ENCODE measurements at regions not wholly inside any gene's neighbourhood (a gene's known extent, or its start where the extent isn't known, plus 50 kb on each side); places are given as distances from the start of the nearest gene placed in this dataset.
"Not testable (repeated sequence)": the region's sequence is repeated elsewhere in the genome, so short reads cannot be mapped to it uniquely, and the experiment has no call there.

- H3K4me1 ChIP-seq (ENCODE audit: control insufficient read depth in 1 of 2, insufficient read depth in 2 of 2, low read length in 2 of 2): peaks cover 10 to 39% of the 10 kb centered on the region in 2 donors
- no peaks in the 10 kb centered on the region for H3K27me3 ChIP-seq (ENCODE audit: low read depth, low read length)
- H3K36me3 ChIP-seq (ENCODE audit: control insufficient read depth in 1 of 2, insufficient read depth in 2 of 2, low read length in 2 of 2): no peaks in the 10 kb centered on the region
- H3K9me3 ChIP-seq (ENCODE audit: control insufficient read depth in 1 of 2, low read length in 2 of 2): no peaks in the 10 kb centered on the region
- no peak overlapping the region for H3K4me3 ChIP-seq (ENCODE audit: low read depth in 1 of 2, low read length in 2 of 2)
- peak overlapping the region; percentile 75 for H3K27ac ChIP-seq (ENCODE audit: low read length)
Observed at GRCh38 chr6:44041461-44042260, 85.6 kb downstream of the MRPL14 start.

GRCh38 chr6:44040786-44041185, 86.5 kb downstream of the MRPL14 start:
- Histone ChIP-seq H3K4me3 (ENCODE audit: low read depth in 1 of 2, low read length in 2 of 2) (no peak overlapping the region), H3K27ac (ENCODE audit: low read length) (no peak overlapping the region), H3K4me1 (ENCODE audit: control insufficient read depth in 1 of 2, insufficient read depth in 2 of 2, low read length in 2 of 2) (peaks cover 10 to 31% of the 10 kb centered on the region in 2 donors), H3K27me3 (ENCODE audit: low read depth, low read length) (no peaks in the 10 kb centered on the region), H3K36me3 (ENCODE audit: control insufficient read depth in 1 of 2, insufficient read depth in 2 of 2, low read length in 2 of 2) (no peaks in the 10 kb centered on the region), H3K9me3 (ENCODE audit: control insufficient read depth in 1 of 2, low read length in 2 of 2) (no peaks in the 10 kb centered on the region)

- H3K36me3 ChIP-seq (ENCODE audit: control insufficient read depth in 1 of 2, insufficient read depth in 2 of 2, low read length in 2 of 2): no peaks in the 10 kb centered on the region
- no peaks in the 10 kb centered on the region for H3K27me3 ChIP-seq (ENCODE audit: low read depth, low read length)
- no peaks in the 10 kb centered on the region for H3K9me3 ChIP-seq (ENCODE audit: control insufficient read depth in 1 of 2, low read length in 2 of 2)
- H3K4me1 ChIP-seq (ENCODE audit: control insufficient read depth in 1 of 2, insufficient read depth in 2 of 2, low read length in 2 of 2): peaks cover 10 to 24% of the 10 kb centered on the region in 2 donors
- no peak overlapping the region for H3K27ac ChIP-seq (ENCODE audit: low read length)
- no peak overlapping the region for H3K4me3 ChIP-seq (ENCODE audit: low read depth in 1 of 2, low read length in 2 of 2)
Observed at GRCh38 chr6:44039839-44040350, 87.4 kb downstream of the MRPL14 start.

- Histone ChIP-seq H3K4me1 (ENCODE audit: control insufficient read depth in 1 of 2, insufficient read depth in 2 of 2, low read length in 2 of 2) (peaks cover 10 to 24% of the 10 kb centered on the region in 2 donors), H3K4me3 (ENCODE audit: low read depth in 1 of 2, low read length in 2 of 2) (no peak overlapping the region), H3K9me3 (ENCODE audit: control insufficient read depth in 1 of 2, low read length in 2 of 2) (no peaks in the 10 kb centered on the region), H3K27ac (ENCODE audit: low read length) (no peak overlapping the region), H3K36me3 (ENCODE audit: control insufficient read depth in 1 of 2, insufficient read depth in 2 of 2, low read length in 2 of 2) (no peaks in the 10 kb centered on the region), H3K27me3 (ENCODE audit: low read depth, low read length) (no peaks in the 10 kb centered on the region)
Observed at GRCh38 chr6:44039191-44039719, 88.0 kb downstream of the MRPL14 start.

GRCh38 chr6:44038543-44039065, 88.6 kb downstream of the MRPL14 start:
- Histone ChIP-seq H3K9me3 (ENCODE audit: control insufficient read depth in 1 of 2, low read length in 2 of 2) (no peaks in the 10 kb centered on the region), H3K4me1 (ENCODE audit: control insufficient read depth in 1 of 2, insufficient read depth in 2 of 2, low read length in 2 of 2) (peaks cover 8 to 23% of the 10 kb centered on the region in 2 donors), H3K27me3 (ENCODE audit: low read depth, low read length) (no peaks in the 10 kb centered on the region), H3K36me3 (ENCODE audit: control insufficient read depth in 1 of 2, insufficient read depth in 2 of 2, low read length in 2 of 2) (no peaks in the 10 kb centered on the region), H3K27ac (ENCODE audit: low read length) (no peak overlapping the region), H3K4me3 (ENCODE audit: low read depth in 1 of 2, low read length in 2 of 2) (no peak overlapping the region)

GRCh38 chr6:44037847-44038542, 89.3 kb downstream of the MRPL14 start:
- Histone ChIP-seq H3K27me3 (ENCODE audit: low read depth, low read length) (no peaks in the 10 kb centered on the region), H3K9me3 (ENCODE audit: control insufficient read depth in 1 of 2, low read length in 2 of 2) (no peaks in the 10 kb centered on the region), H3K27ac (ENCODE audit: low read length) (no peak overlapping the region), H3K36me3 (ENCODE audit: control insufficient read depth in 1 of 2, insufficient read depth in 2 of 2, low read length in 2 of 2) (no peaks in the 10 kb centered on the region), H3K4me3 (ENCODE audit: low read depth in 1 of 2, low read length in 2 of 2) (no peak overlapping the region), H3K4me1 (ENCODE audit: control insufficient read depth in 1 of 2, insufficient read depth in 2 of 2, low read length in 2 of 2) (peaks cover 2 to 17% of the 10 kb centered on the region in 2 donors)

GRCh38 chr6:44037276-44037675, 90.0 kb downstream of the MRPL14 start:
- H3K4me1 ChIP-seq (ENCODE audit: control insufficient read depth in 1 of 2, insufficient read depth in 2 of 2, low read length in 2 of 2): peaks cover 0 to 10% of the 10 kb centered on the region in 2 donors
- H3K4me3 ChIP-seq (ENCODE audit: low read depth in 1 of 2, low read length in 2 of 2); H3K9me3 ChIP-seq (ENCODE audit: control insufficient read depth in 1 of 2, low read length in 2 of 2); H3K27me3 ChIP-seq (ENCODE audit: low read depth, low read length); H3K36me3 ChIP-seq (ENCODE audit: control insufficient read depth in 1 of 2, insufficient read depth in 2 of 2, low read length in 2 of 2); H3K27ac ChIP-seq (ENCODE audit: low read length): not testable (repeated sequence)

DNA sequence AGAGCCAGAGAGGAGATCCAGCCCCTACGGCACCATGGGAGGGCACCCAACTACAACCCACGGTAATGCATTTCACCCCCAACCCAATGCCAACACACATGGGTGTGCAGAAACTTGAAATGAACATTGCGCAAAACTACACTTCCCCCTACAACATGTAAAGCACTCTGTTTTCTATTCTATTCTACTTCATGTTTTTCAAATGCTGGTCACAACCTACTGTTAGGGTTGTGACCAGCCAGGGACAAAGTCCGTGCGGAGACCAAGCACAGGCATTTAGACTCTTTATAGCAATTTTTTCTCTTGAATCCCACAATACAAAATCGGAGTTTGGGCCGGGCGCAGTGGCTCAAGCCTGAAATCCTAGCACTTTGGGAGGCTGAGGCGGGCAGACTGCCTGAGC, 90.6 kb downstream of the MRPL14 start:
- H3K4me1 ChIP-seq (ENCODE audit: control insufficient read depth in 1 of 2, insufficient read depth in 2 of 2, low read length in 2 of 2): peaks cover 0 to 10% of the 10 kb centered on the region in 2 donors
- H3K27ac ChIP-seq (ENCODE audit: low read length): no peak overlapping the region
- H3K9me3 ChIP-seq (ENCODE audit: control insufficient read depth in 1 of 2, low read length in 2 of 2): no peaks in the 10 kb centered on the region
- H3K27me3 ChIP-seq (ENCODE audit: low read depth, low read length): no peaks in the 10 kb centered on the region
- H3K4me3 ChIP-seq (ENCODE audit: low read depth in 1 of 2, low read length in 2 of 2): no peak overlapping the region
- no peaks in the 10 kb centered on the region for H3K36me3 ChIP-seq (ENCODE audit: control insufficient read depth in 1 of 2, insufficient read depth in 2 of 2, low read length in 2 of 2)

GRCh38 chr6:44036196-44036595, 91.1 kb downstream of the MRPL14 start:
- Histone ChIP-seq H3K27me3 (ENCODE audit: low read depth, low read length) (no peaks in the 10 kb centered on the region), H3K4me1 (ENCODE audit: control insufficient read depth in 1 of 2, insufficient read depth in 2 of 2, low read length in 2 of 2) (peaks cover 0 to 6% of the 10 kb centered on the region in 2 donors), H3K9me3 (ENCODE audit: control insufficient read depth in 1 of 2, low read length in 2 of 2) (no peaks in the 10 kb centered on the region), H3K36me3 (ENCODE audit: control insufficient read depth in 1 of 2, insufficient read depth in 2 of 2, low read length in 2 of 2) (no peaks in the 10 kb centered on the region), H3K27ac (ENCODE audit: low read length) (no peak overlapping the region), H3K4me3 (ENCODE audit: low read depth in 1 of 2, low read length in 2 of 2) (no peak overlapping the region)

GRCh38 chr6:44035621-44036020, 91.6 kb downstream of the MRPL14 start:
- Histone ChIP-seq H3K4me3 (ENCODE audit: low read depth in 1 of 2, low read length in 2 of 2) (no peak overlapping the region), H3K9me3 (ENCODE audit: control insufficient read depth in 1 of 2, low read length in 2 of 2) (no peaks in the 10 kb centered on the region), H3K4me1 (ENCODE audit: control insufficient read depth in 1 of 2, insufficient read depth in 2 of 2, low read length in 2 of 2) (peaks cover 0 to 1% of the 10 kb centered on the region in 2 donors), H3K27ac (ENCODE audit: low read length) (no peak overlapping the region), H3K27me3 (ENCODE audit: low read depth, low read length) (no peaks in the 10 kb centered on the region), H3K36me3 (ENCODE audit: control insufficient read depth in 1 of 2, insufficient read depth in 2 of 2, low read length in 2 of 2) (no peaks in the 10 kb centered on the region)

- Histone ChIP-seq H3K27me3 (ENCODE audit: low read depth, low read length) (no peaks in the 10 kb centered on the region), H3K4me1 (ENCODE audit: control insufficient read depth in 1 of 2, insufficient read depth in 2 of 2, low read length in 2 of 2) (no peaks in the 10 kb centered on the region), H3K27ac (ENCODE audit: low read length) (no peak overlapping the region), H3K36me3 (ENCODE audit: control insufficient read depth in 1 of 2, insufficient read depth in 2 of 2, low read length in 2 of 2) (no peaks in the 10 kb centered on the region), H3K9me3 (ENCODE audit: control insufficient read depth in 1 of 2, low read length in 2 of 2) (no peaks in the 10 kb centered on the region), H3K4me3 (ENCODE audit: low read depth in 1 of 2, low read length in 2 of 2) (no peak overlapping the region)
Observed at GRCh38 chr6:44034931-44035345, 92.3 kb downstream of the MRPL14 start.

All from muscle layer of duodenum (tissue), 2 donors.